Hepatocyte (in vitro differentiated cells): ENCODE measurements at regions not wholly inside any gene's neighbourhood (a gene's known extent, or its start where the extent isn't known, plus 50 kb on each side); places are given as distances from the start of the nearest gene placed in this dataset.

Source experiments
- DNase-seq: peaks from one replicate; pipeline ENCODE4 v3.0.0-alpha.2; 2016; ENCODE audit warnings: low spot score
- H2AFZ ChIP-seq: fragments of 200-600 bp; sonication (generic); 2 replicates; pipeline ENCODE4 v1.6.0; 2016; ENCODE audit warnings: antibody characterized with exemption, mild to moderate bottlenecking
- H3K27ac ChIP-seq: fragments of 200-600 bp; sonication (generic); 2 replicates; pipeline ENCODE4 v1.5.1; 2016; ENCODE audit warnings: mild to moderate bottlenecking
- H3K27me3 ChIP-seq: fragments of 200-600 bp; sonication (generic); 2 replicates; pipeline ENCODE4 v1.6.1; 2016
- H3K36me3 ChIP-seq: fragments of 200-600 bp; sonication (generic); replicated peaks from 2 replicates; pipeline ENCODE4 v1.5.1; 2016; ENCODE audit warnings: low read depth; ENCODE audit not compliant: insufficient read depth
- H3K4me1 ChIP-seq: fragments of 200-600 bp; sonication (generic); 2 replicates; pipeline ENCODE4 v1.5.1; 2016; ENCODE audit warnings: mild to moderate bottlenecking, moderate library complexity; ENCODE audit not compliant: insufficient read depth
- H3K4me2 ChIP-seq: fragments of 200-600 bp; sonication (generic); 2 replicates; pipeline ENCODE4 v1.6.0; 2016
- H3K4me3 ChIP-seq: fragments of 200-600 bp; sonication (generic); 2 replicates; pipeline ENCODE4 v1.5.1; 2016; ENCODE audit warnings: mild to moderate bottlenecking
- H3K79me2 ChIP-seq: fragments of 200-600 bp; sonication (generic); 2 replicates; pipeline ENCODE4 v1.6.0; 2017; ENCODE audit warnings: mild to moderate bottlenecking
- H3K9me2 ChIP-seq: fragments of 200-600 bp; sonication (generic); replicated peaks from 2 replicates; pipeline ENCODE4 v1.6.0; 2017; ENCODE audit warnings: mild to moderate bottlenecking; ENCODE audit not compliant: insufficient read depth
- H3K9me3 ChIP-seq: fragments of 200-600 bp; sonication (generic); 2 replicates; pipeline ENCODE4 v1.5.1; 2016; ENCODE audit warnings: low read depth, mild to moderate bottlenecking
- H4K20me1 ChIP-seq: fragments of 200-600 bp; sonication (generic); 2 replicates; pipeline ENCODE4 v1.6.0; 2016; ENCODE audit warnings: mild to moderate bottlenecking; ENCODE audit not compliant: insufficient read depth, poor library complexity, severe bottlenecking
- EZH2 ChIP-seq: fragments of 200-600 bp; sonication (generic); IDR thresholded peaks from 2 replicates; pipeline ENCODE4 v1.6.1; 2016; ENCODE audit warnings: antibody characterized with exemption, mild to moderate bottlenecking, borderline replicate concordance
- EZH2phosphoT487 ChIP-seq: fragments of 200-600 bp; sonication (generic); IDR thresholded peaks from one replicate; pipeline ENCODE4 v1.6.1; 2018; ENCODE audit warnings: antibody characterized with exemption, mild to moderate bottlenecking, low read depth, moderate library complexity; ENCODE audit not compliant: unreplicated experiment, severe bottlenecking
- WGBS: methylation state at CpG from one replicate; pipeline ENCODE4 v1.1.6; 2016; ENCODE audit warnings: low lambda C conversion rate; ENCODE audit errors: missing lambda C conversion rate; 5-methylcytosine and 5-hydroxymethylcytosine counted together
- TF ChIP-seq, protein P1 (sequence below): fragments of 200-600 bp; sonication (generic); IDR thresholded peaks from 2 replicates; pipeline ENCODE4 v1.5.1; 2016; ENCODE audit warnings: antibody characterized with exemption, mild to moderate bottlenecking; ENCODE audit not compliant: poor library complexity

DNA sequence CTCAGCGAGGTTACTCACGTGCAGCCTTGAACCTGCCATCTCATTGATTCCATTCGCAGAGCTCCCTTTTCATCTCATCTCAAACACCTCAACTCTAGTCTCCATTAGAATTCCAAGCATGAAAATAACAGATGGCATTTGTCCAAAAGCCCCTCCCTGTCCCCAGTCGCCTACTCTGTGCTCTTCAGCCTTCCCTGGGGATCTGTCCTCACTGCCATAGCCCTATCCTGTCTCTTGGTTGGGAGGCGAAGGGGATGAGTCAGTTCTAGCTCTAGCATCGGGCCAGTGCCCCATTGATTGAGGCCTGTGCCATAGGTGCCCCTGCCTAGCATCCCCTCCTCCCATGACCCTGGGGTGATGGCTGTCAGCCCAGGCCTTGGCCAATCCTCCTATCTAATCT is 134.0 kb upstream of the PJA1 start:
- no peaks in the 10 kb centered on the region for H3K27me3 ChIP-seq
- 82% methylated on average over 6 of the region's 6 CpGs for WGBS
- H2AFZ ChIP-seq: no peak overlapping the region
- H4K20me1 ChIP-seq: no peaks in the 10 kb centered on the region
- DNase-seq: no peak
- no peak overlapping the region for H3K4me3 ChIP-seq
- TF ChIP-seq EZH2phosphoT487: no peak
- TF ChIP-seq EZH2: no peak
- no peaks in the 10 kb centered on the region for H3K4me1 ChIP-seq
- H3K79me2 ChIP-seq: no peaks in the 10 kb centered on the region
- no peak overlapping the region for H3K4me2 ChIP-seq
- no peaks in the 10 kb centered on the region for H3K9me3 ChIP-seq
- H3K27ac ChIP-seq: no peak overlapping the region
- H3K9me2 ChIP-seq: no peaks in the 10 kb centered on the region
- H3K36me3 ChIP-seq: no peaks in the 10 kb centered on the region

DNA sequence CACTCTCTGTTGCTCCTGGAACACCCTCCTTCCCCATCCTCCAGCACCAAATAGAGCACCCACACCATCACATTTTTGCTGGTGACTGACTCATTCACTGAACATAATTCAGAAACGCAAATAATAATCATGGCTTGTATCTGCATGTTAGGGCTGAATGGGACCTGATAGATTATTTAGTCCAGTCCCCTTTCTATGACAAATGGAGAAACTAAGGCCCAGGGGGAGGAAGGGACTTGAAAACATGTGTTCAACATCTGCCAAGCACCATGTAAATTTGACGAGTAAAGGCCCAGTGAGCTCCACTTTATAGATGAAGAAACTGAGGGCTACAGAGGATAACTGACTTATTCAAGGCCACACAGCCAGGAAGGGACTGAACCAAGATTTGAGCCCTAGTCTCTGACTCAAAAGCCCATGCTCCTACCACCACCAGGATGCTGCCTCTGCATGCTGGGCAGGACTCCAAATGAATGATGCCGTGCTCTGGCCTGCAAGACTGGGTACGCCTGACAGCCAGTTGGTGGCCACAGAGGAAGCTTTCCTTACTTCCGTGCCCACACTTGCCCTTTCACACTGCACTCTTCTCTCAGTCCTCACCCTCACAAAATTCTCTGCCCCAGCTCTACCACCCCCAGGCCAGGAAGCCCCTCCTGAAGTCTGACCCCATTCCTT is 133.3 kb upstream of the PJA1 start:
- Histone ChIP-seq H3K9me2 (no peaks in the 10 kb centered on the region), H3K9me3 (no peaks in the 10 kb centered on the region), H3K4me1 (no peaks in the 10 kb centered on the region), H3K36me3 (no peaks in the 10 kb centered on the region), H3K27ac (no peak overlapping the region), H3K4me3 (no peak overlapping the region), H3K27me3 (no peaks in the 10 kb centered on the region), H3K4me2 (no peak overlapping the region), H3K79me2 (no peaks in the 10 kb centered on the region), H2AFZ (no peak overlapping the region), H4K20me1 (no peaks in the 10 kb centered on the region)
- DNase-seq: no peak
- TF ChIP-seq, protein P1, sequence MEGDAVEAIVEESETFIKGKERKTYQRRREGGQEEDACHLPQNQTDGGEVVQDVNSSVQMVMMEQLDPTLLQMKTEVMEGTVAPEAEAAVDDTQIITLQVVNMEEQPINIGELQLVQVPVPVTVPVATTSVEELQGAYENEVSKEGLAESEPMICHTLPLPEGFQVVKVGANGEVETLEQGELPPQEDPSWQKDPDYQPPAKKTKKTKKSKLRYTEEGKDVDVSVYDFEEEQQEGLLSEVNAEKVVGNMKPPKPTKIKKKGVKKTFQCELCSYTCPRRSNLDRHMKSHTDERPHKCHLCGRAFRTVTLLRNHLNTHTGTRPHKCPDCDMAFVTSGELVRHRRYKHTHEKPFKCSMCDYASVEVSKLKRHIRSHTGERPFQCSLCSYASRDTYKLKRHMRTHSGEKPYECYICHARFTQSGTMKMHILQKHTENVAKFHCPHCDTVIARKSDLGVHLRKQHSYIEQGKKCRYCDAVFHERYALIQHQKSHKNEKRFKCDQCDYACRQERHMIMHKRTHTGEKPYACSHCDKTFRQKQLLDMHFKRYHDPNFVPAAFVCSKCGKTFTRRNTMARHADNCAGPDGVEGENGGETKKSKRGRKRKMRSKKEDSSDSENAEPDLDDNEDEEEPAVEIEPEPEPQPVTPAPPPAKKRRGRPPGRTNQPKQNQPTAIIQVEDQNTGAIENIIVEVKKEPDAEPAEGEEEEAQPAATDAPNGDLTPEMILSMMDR: no peak
- no peak for TF ChIP-seq EZH2phosphoT487
- no peak for TF ChIP-seq EZH2
- 90% methylated on average over 5 of the region's 5 CpGs for WGBS

DNA sequence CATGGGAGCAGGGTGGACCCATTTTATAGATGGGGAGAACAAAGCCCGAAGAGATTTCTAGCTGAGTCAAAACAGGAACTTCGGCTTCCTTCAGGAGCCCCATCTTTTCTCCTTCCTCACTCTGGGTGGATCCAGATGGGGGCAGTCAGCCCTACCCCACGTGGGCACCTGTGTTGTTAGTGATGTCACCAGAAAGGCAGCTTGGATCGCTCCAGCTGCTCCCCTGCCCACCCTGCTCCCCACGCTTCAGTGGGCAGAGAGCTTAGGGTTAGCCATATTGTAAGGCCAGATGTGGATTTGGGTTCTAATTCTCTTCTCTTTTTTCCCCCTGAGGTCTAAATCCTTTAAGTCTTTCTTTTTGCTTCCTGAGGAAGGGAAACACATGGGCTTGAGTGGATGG is 132.3 kb upstream of the PJA1 start:
- DNase-seq: no peak

More for the DNA sequence above, 132.3 kb upstream of the PJA1 start:
- no peaks in the 10 kb centered on the region for H3K4me1 ChIP-seq
- no peaks in the 10 kb centered on the region for H3K9me2 ChIP-seq
- H3K27me3 ChIP-seq: no peaks in the 10 kb centered on the region
- no peaks in the 10 kb centered on the region for H3K79me2 ChIP-seq
- H3K27ac ChIP-seq: no peak overlapping the region
- no peaks in the 10 kb centered on the region for H3K36me3 ChIP-seq
- no peak overlapping the region for H3K4me3 ChIP-seq
- TF ChIP-seq EZH2phosphoT487: no peak
- TF ChIP-seq, protein P1: no peak
- no peak for TF ChIP-seq EZH2
- H2AFZ ChIP-seq: no peak overlapping the region
- 61% methylated on average over 5 of the region's 5 CpGs for WGBS
- H3K9me3 ChIP-seq: no peaks in the 10 kb centered on the region
- H4K20me1 ChIP-seq: no peaks in the 10 kb centered on the region
- no peak overlapping the region for H3K4me2 ChIP-seq
